CD4-positive, alpha-beta T cell treated with Interferon gamma for 1 hour (primary cell): ENCODE measurements at regions not wholly inside any gene's neighbourhood (a gene's known extent, or its start where the extent isn't known, plus 50 kb on each side); places are given as distances from the start of the nearest gene placed in this dataset.
A peak's percentile ranks its signal among the peaks of the same experiment; 100 is the strongest.

Experiments
- DNase-seq: peaks from one replicate; pipeline ENCODE4 v3.0.0-alpha.2; 2020

DNA sequence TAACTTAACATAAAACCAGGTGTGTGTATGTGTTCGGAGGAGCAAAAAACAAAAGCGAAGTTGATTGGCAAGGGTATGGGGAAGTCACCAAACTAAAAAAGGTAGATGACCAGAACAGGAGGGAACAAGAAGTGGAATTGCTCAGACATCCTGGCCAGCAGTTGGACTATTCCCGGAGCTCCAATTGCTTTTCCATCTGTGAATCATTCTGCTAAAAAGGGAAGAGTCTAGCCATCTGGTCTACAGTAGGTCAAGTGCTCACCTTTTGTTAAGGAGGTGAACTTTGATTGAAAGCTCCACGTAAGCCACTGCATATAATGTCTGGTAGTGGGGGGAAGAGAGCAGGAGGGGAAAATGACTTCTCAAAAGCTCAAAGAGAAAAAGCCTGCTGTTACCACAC, 50.0 kb upstream of the BET1 start:
- no peak for DNase-seq

DNA sequence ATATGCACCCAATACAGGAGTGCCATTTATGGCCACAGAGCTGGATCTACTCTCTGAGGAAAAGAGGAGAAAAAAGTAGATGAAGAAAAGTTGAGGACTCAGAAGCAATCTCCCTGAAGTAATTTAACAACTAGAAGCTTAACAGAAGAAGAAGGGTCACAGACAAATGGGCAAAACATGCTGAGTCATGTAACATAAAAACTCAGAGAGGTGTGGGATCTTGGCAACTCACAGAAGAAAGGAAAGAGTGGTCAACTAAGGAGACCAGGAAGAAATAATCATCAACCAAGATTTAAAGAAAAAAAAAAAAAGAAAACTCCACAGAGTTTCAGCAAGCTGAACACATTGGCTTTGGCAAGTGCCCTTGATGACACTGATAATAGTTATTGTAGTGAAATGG, 51.8 kb upstream of the BET1 start:
- no peak for DNase-seq

DNA sequence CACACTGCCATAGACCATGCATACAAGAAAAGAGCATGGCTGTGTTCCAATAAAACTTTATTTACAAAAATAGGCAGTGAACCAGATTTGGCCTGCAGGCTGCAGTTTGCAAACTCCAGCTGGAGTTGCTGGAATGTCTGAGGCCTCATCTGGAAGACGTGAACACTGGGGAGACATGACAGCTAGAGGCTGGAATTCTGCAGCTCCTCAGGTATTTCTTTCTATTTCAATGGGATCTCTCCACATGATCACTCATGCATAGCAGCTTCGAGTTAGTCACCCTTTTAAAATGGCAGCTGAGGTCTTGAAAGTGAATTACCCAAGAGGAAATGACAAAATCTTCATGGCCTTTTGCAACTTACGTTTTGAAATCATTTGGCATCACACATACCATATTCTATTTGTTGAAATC, 52.6 kb upstream of the BET1 start:
- no peak for DNase-seq

DNA sequence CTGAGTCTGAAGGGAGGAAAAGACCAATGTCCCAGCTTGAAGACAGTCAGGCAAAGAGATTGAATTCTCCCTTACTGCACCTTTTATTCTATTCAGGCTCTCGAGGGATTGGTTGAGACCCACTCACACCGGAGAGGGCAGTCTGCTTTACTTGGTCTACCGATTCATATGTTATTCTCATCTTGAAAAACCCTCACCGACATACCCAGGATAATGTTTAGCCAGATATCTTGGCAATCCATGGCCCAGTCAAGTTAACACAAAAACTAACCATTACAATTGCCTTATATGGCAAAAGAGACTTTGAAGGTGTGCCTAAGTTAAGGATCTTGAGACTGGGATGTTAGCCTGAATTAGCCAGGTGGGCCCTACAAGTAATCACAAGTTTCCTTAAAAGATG, 53.8 kb upstream of the BET1 start:
- no peak for DNase-seq

DNA sequence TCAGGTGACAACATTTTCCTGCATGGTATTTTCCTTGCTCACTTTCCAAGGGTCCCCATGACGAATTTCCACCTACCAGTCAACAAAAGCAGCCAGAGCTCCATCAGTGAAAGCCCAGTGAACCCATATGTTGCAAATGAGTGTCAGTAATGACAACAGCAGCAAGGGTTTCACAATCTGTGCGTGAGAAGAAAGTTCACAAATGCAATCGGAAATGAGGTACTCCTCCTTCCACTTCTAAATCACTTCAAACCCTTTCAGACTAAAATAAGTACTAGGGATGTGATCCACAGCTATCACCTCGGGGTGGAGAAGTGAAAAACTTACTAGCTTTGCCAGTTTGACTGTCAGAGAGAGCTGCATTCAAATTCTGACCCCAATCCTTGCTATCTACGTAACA, 55.6 kb upstream of the BET1 start:
- no peak for DNase-seq

DNA sequence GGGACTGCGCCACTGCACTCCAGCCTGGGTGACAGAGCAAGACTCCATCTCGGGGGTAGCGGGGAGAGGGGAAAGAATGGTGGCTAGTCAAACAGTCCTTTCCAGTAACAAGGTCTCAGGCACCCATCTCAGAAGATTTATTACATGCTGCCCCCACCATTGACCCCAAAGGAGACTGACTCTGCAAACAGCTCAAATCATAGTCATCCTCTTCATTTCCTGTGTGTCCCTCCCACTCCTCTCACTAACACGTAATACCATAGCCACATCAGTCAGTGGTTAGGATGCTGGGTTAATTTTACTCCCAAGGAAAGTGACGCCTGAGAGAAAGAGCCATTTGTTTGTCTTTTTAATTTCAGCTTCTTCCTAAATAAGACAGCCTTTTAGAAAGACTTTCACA, 56.6 kb upstream of the BET1 start:
- DNase-seq: no peak

DNA sequence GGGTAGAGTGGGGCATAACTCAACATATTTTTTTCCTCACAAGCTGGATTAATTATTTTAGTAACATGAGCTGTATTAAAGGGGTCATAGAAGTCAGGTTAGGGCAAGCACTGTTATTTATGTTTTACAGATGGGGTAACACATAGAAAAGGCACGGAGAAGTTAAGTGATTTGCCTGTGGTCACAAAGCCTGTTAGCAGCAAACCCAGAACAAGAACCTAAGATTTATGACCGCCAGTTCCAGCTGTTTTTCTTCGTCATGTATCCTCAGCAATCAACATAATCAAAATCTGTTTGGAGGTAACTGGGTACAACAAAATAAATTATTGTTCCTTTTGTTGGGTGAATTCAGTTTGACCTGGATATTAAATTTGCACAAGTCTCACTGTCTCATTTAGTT, 57.2 kb upstream of the BET1 start:
- DNase-seq: no peak

DNA sequence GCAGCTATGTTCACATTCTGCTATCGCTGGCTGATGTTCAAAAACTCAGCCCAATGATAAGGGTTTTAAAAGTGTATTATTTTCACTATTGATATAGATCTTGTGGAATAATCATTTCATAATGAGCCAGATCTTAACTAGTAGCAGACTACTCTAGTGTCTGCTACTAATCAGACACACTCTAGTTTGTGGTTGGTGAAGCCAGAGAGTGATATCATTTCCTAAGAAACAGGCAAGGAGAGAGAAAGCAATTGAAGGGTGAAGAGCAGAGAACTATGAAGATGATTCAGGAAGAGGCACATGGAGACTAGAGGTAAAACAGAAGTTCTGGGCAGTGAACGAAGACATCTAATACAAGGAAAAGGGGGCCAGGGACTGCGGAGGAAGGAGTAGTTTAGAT, 58.2 kb upstream of the BET1 start:
- DNase-seq: no peak

DNA sequence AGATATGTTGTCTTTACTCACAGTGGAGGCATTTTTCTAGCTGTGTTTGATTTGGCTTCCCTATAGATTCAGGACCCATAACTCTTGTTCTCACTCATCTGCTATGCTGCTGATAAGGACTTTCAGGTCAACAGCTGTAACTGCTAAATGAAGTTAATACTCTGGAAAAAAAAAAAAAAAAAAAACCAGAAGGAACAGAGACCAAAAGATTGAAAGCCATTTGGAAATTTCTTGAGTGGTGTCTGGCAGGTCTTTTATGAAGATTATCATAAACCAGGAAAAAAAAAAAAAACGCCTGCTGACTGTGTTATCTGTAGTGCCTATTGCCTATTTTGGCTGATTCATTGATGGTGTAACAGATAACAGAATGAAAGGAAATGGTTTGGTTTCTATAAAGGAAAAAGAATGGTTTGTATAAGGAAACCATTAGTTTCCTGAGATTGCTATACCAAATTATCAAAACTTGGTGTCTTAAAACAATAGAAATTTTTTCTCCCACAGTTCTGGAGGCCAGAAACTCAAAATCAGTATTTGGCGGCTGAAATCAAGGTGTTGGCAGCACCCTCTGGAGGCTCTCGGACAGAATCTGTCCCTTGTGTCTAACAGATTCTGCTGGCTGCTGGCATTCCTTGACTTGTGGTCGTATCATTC, 60.5 kb upstream of the BET1 start:
- DNase-seq: no peak

DNA sequence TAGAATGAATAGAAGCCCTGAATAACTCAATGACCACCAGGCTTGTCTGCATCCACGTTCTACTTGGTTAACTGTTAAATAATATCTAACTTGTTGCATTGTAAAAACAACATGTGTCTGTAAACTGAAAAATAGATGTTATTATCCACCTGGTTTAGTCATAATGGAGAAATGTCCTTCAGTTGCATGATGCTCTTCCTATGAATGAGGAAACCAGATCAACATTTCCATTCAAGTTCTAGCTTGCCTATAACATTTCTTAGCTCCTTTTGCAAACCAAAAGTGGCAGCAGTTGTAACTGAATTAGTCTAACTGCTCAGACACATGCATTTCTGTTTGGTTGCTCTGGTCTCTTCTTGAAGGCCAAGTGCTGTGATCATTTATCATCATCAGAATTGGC, 62.9 kb upstream of the BET1 start:
- no peak for DNase-seq

DNA sequence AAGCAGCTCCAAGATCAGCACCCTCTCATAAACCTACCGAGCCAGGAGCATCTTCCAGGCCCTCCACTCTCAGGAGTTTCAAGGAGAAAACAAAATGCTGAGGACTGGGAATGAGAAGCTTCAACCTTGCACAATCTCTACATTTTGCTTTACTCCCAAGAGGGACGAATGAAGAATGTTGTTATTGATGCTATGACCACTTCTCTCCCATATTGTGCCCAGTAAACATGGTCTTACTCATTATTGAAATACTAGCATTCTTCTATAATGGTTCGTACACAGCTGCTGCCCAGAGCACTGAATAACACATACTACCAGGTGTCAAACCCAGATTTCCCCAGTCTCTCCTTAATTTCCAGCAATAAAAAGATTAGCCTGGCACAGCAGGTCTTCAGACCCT, 63.4 kb upstream of the BET1 start:
- DNase-seq: no peak

DNA sequence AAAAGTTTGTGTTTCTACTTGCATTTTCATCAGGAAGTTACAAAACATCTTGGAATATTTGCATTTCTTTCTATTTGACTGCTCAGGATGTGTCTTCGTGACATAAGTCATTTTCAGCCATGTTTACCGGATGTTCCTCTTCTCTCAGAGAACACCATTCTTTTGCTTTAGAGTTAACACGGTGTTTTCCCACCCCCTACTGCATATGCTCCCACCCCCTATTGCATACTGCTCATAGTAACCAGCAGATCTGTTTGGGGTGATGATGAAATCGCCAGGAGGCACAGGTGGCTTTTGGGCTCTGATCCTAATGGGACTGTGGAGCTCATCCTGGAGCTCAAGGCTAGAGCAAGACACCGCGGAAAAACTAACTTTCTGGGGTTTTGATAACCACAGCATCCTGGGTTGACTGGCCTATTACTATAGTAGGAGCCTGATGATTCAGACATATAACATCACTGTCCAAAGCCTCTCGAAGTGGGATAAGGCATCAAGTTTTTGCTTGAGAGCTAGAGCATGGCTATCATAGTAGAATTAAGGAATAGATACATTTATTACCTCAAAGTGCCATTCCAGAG, 65.1 kb upstream of the BET1 start:
- no peak for DNase-seq

DNA sequence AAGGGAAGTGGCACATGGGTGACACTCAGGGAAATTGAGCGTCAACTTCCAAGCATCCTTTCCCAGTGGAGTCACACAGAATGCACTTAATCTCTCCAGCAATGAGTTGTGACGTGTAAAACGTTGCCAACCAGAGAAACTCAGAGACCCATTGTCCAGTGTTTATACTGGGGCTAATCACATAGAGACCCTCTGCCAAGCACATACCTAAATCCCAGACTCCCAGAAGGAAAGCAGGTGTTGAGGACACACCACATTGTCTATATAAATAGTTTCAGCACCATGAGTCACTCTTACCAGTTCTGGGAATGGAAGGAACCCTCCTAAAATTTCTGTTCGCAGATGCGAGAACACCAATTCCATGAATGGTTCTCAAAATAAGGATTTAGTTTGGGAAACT, 76.4 kb upstream of the BET1 start:
- DNase-seq: no peak

DNA sequence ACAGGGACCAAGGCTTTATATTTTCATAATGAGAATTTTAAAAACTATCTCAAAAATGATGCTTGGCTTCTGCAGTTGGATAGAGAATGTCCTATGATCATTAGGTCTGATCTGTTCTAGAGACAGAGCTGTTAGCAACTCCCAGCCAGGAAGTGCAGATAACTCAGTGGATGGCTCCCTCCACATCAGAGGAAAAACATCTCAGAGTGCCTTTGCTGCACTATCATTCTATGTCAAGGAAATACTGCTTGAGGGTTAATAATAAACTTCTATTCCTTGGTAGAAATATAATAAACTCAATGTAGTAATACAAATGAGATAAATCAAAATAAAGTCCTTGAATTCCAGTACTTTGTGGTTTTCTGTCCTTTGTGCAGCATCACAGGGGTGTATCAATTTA, 78.0 kb upstream of the BET1 start:
- DNase-seq: no peak

DNA sequence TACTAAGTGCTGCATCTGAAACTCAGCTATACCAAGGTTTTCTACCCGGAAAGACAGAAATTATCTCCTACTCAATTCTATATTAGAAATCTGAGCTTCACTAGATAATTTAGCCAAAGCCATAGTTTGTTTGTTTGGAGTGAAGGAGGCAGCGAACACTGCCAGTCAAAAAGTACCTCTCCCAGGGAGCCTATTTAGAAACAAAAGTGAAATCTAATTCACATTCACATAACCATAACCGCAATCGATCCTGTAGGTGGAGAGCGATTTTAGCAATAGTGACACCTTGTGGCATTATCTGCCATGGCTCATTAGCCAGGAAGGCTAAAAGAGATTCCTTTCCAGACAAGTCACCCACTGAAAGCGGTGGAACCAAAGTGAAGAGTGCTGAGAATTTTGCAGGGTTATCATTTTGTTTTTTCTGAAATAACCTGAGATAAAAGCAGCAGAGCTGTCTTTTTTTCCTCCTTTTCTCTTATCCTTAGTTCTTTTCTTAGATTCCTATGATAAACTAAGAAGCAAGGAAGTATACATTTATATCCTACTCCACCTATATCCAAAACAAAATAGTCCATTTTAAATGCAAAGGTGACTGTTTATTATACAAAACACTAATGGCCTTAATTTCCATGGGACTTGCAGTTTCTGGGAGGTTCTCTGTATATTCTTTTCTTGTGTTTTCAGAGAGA, 83.7 kb upstream of the BET1 start:
- DNase-seq: peak; percentile 28

DNA sequence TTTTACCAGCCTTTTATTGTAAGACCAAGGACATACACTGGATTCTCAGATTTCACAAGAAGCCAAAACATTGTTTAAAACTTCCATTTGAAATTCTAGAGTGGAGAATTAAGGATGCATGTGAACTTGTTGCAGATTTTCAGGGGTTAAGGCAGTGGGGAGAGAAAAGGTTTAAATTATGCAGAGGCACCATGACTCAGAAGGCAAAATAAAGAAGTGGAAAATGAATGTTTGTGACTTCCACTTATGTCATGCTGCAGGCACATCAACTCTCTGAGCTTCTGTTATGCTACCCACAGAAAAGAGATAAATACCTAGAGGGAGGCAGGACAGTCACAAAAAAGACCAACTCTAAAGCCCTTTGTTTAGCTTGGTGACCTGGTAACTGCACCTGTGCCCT, 84.4 kb upstream of the BET1 start:
- DNase-seq: no peak

DNA sequence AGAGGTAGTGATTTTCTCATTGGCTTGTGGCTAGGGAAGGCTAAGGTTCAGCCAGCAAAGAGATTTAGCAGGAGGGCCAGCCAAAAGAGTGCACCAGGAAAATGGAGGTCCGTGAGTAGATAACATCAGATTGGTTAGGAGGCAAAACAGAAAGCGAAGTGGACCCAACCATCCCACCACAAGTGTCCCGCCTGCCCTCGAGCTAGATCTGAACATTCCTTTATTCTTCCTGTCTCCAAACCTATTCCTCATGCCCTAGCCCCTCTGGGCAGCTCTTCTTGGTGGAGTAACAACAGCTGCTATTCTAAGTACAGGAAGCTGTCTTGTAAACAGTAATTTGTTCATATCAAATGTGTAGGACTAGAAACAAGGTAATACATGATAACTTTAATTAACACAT, 85.7 kb upstream of the BET1 start:
- no peak for DNase-seq

DNA sequence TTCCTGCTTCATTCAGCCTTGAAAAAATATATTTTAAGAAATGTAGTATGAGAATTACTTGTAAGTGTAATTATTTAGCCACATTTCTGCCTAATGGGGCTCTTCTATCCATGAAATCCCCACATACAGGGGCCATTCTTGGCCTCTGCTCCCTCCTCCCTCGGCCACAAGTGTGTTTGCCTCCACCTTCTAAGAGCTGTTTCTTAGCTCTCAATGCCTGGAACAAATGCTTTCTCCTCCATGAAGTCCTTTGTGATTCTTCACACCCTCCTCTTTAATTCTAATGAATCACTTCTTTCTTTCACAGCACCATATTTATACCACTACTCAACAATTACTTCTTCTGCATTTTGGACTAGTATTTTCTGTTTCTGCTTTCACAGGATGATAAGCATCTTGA, 88.8 kb upstream of the BET1 start:
- DNase-seq: no peak

DNA sequence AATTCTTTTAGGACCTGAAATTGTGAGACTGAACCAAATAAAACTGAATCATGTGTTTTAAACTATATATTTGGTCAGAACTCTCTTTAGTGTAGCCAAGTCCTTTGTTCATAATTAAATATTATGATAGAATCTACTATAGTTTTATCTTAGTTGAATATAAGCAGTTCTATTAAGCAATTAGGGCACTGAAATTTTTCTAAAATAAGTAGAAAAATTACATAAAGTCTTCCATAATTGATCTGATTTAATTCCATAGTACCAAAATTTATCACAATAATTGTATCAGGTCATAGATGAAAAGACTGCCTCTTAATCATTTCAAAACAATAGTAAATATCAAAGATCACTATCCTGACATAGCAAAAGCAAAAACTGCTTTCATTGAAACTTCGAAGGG, 90.1 kb upstream of the BET1 start:
- DNase-seq: no peak

DNA sequence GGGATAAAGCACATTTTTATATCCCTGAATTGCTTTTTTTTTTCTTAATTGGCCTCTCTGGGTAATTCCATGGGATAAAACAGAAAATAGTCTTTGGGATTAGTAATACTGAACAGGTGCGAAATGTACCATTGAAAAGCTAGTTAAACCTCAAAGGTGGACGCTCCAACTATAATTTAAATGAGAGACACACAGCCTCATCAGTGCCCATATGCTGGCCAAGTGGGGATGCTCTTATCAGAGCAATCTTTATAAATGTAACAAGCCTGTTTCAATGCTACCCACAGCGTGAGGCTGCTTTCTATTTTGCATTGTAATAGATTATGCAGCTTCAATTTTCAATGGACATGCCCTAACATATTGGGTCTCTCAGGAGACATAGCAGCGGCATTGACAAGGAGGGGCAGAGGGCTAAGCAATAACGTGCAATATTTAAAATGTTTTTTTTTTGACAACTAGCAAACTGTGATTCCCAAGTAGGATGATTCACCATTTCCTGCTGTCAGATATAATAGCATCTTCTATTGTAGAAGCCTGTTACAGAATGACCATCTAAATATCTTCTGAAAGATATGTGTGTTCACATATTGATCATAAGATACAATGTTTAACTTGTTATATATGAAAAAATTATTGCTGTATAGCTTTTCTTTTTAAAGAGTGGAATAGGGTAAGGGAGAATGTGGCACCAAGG, 91.3 kb upstream of the BET1 start:
- DNase-seq: no peak

DNA sequence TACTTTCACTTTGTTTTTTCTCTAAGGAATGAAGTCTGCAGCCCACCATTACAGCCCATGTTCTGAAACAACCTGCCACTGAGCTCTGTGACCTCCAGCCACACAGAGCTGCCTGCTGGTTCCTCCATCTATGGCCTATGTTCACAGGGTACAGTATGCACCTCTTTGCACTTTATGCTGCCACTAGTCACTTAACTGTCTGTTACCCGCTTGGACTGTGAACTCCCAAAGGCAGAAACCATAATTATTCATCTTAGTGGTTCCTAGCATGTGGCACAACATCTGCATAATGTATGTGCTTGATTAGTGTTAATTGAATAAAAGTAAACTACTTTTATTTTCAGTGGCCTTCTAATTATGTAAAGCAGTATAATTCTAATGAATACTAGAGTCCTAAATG, 95.5 kb upstream of the BET1 start:
- DNase-seq: no peak

DNA sequence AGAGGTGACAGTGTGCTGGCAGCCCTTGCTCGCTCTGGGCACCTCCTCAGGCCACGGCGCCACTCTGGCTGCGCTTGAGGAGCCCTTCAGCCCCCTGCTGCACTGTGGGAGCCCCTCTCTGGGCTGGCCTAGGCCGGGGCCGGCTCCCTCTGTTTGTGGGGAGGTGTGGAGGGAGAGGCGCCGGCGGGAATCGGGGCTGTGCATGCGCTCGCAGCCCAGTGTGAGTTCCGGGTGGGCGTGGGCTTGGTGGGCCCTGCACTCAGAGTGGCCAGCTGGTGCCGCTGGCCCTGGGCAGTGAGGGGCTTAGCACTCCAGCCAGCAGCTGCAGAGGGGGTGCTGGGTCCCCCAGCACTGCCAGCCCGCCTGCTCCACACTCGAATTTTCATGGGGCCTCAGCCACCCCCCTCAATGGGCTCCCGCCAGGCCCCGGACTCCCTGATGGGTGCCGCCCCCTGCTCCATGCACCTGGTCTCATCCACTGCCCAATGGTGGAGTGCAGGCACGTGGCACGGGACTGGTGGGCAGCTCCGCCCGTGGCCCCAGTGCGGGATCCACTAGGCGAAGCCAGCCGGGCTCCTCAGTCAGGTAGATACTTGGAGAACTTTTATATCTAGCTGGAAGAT, 96.7 kb upstream of the BET1 start:
- no peak for DNase-seq

DNA sequence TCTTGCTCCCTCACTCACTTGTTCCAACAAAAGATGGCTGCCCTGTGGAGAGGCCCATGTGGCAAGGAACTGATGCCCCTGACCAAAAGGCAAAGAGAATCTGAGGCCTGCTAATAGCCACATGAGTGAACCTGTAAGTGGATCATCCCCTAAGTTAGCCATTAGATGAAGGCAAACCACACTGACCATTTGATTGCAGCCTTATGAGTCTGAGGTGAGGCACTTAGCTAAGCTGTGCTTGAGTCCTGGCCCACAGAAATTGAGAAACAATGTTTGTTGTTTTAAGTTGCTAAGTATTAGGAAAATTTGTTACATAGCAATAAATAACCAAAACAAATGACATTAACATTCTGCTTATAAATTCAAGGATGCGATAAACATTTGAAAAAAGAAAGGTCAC, 100.1 kb upstream of the BET1 start:
- DNase-seq: no peak

DNA sequence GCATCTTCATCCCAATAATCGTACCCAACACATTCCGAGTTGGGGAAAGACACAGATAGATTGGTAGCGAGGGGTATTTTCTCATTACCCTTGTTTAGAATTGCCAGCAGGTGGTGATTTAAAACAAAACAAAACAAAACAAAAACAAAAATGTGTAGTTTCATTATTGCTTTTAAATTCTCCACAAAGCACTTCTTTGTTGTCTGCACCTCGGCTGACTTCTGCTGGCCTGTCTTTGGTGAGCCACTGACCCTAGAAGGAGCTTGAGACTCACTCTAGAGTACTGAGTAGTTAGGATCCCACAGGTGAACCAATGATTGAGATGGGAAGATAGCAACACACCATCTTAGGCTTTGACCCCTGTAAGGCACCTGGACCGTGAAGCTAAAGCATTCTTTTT, 105.4 kb upstream of the BET1 start:
- no peak for DNase-seq
